Common myeloid progenitor, CD34-positive (primary cell): ENCODE measurements at regions not wholly inside any gene's neighbourhood (a gene's known extent, or its start where the extent isn't known, plus 50 kb on each side); places are given as distances from the start of the nearest gene placed in this dataset.

Experiments
- CTCF ChIA-PET: fragments of 350-600 bp; sonication (Branson Sonifier 250); formaldehyde crosslinking; loops from one replicate; lab custom pipeline; 2021; ENCODE audit warnings: antibody characterized with exemption; lab: Charles Lee
- POLR2A ChIA-PET: fragments of 350-600 bp; sonication (Branson Sonifier 250); formaldehyde crosslinking; loops from one replicate; lab custom pipeline; 2021; ENCODE audit warnings: antibody characterized with exemption; lab: Charles Lee
- DNase-seq, 3 donors: peaks; one replicate each; pipeline versions ENCODE4 v3.0.0 to v3.0.0-alpha.2; 2013
- H3K27ac ChIP-seq, 2 experiments: 1 replicate in 1 of 2; 2 replicates in 1 of 2; pipeline ENCODE4 v1.7.0; 2013; ENCODE audit warnings: inconsistent platforms in 2 of 2, low read length in 2 of 2, mild to moderate bottlenecking in 2 of 2, low read depth in 1 of 2, moderate library complexity in 1 of 2; ENCODE audit not compliant: severe bottlenecking in 2 of 2, insufficient read depth in 1 of 2, poor library complexity in 1 of 2
- H3K27me3 ChIP-seq, 5 experiments: replicated peaks in 2 of 5; 1 replicate in 3 of 5; 2 replicates in 2 of 5; pipeline versions ENCODE4 v1.6.1 to v1.7.0; 2013; ENCODE audit warnings: low read length in 4 of 5, mild to moderate bottlenecking in 2 of 5, moderate library complexity in 2 of 5, inconsistent platforms in 1 of 5; ENCODE audit not compliant: insufficient read depth in 5 of 5, control insufficient read depth in 4 of 5
- H3K36me3 ChIP-seq, 4 experiments: 1 replicate in 2 of 4; 2 replicates in 2 of 4; pipeline versions ENCODE4 v1.6.1 to v1.7.0; 2013; ENCODE audit warnings: low read length in 3 of 4, control low read depth in 1 of 4, mild to moderate bottlenecking in 1 of 4; ENCODE audit not compliant: control insufficient read depth in 4 of 4, insufficient read depth in 4 of 4
- H3K4me1 ChIP-seq, 4 experiments: 1 replicate in 3 of 4; 2 replicates in 1 of 4; pipeline versions ENCODE4 v1.6.1 to v1.7.1; 2013; ENCODE audit warnings: low read length in 3 of 4, mild to moderate bottlenecking in 3 of 4, control low read depth in 1 of 4, inconsistent platforms in 1 of 4, moderate library complexity in 1 of 4; ENCODE audit not compliant: control insufficient read depth in 4 of 4, insufficient read depth in 4 of 4; ENCODE audit errors: control extremely low read depth in 1 of 4
- H3K4me3 ChIP-seq, 7 experiments: 1 replicate in 4 of 7; 2 replicates in 3 of 7; pipeline versions ENCODE4 v1.5.1 to v1.7.0; 2013; ENCODE audit warnings: mild to moderate bottlenecking in 7 of 7, low read length in 6 of 7, moderate library complexity in 6 of 7, inconsistent platforms in 2 of 7, low read depth in 2 of 7, control low read depth in 1 of 7; ENCODE audit not compliant: insufficient read depth in 4 of 7, control insufficient read depth in 1 of 7; ENCODE audit errors: extremely low read depth in 1 of 7
- H3K9me3 ChIP-seq, 5 experiments: 1 replicate in 4 of 5; 2 replicates in 1 of 5; pipeline versions ENCODE4 v1.6.1 to v1.7.1; 2013; ENCODE audit warnings: low read length in 4 of 5, mild to moderate bottlenecking in 2 of 5, inconsistent platforms in 1 of 5, low read depth in 1 of 5, moderate library complexity in 1 of 5; ENCODE audit not compliant: control insufficient read depth in 4 of 5, insufficient read depth in 2 of 5; ENCODE audit errors: control extremely low read depth in 1 of 5
- WGBS: methylation state at CpG from one replicate; pipeline ENCODE4 v1.1.5; 2013; ENCODE audit not compliant: insufficient coverage; 5-methylcytosine and 5-hydroxymethylcytosine counted together

GRCh38 chr10:2660276-2660675 lies 407.1 kb upstream of the PFKP start:
- H3K27ac ChIP-seq, result no peak overlapping the region
- ChIA-PET CTCF (no interaction called here), POLR2A (no interaction called here)
- no peaks in the 10 kb centered on the region for H3K36me3 ChIP-seq
- 85% methylated on average over 9 of the region's 10 CpGs for WGBS
- peaks cover 0 to 2% (median 0%) of the 10 kb centered on the region in 5 experiments for H3K27me3 ChIP-seq
- no peak overlapping the region for H3K4me3 ChIP-seq
- H3K4me1 ChIP-seq, result no peaks in the 10 kb centered on the region
- no peak for DNase-seq
- peaks cover 0 to 2% (median 0%) of the 10 kb centered on the region in 5 experiments for H3K9me3 ChIP-seq

DNA sequence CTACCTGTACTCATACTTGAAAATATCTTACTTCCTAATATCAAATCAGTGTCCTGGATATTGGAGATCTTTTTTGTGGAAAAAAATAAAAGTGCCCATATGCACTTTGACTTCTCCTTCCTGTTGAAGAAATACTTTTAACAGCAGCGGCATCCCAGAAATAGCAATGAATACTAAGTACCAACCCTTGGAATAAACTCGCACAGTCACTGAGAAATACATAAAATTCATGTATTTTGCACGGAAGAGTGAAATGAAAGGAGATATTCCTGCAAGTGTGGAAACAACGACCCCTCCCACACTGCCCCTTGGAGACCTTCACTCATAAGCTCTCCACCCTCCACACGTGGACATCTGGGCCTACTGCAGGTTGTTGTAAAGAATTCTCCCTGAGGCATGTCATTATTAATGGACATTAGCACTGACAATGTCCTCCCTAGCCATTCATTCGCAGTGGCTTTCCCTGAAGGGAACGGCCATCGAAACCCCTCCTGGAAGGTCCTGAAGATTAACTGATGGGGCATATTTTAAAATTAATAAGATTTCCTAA lies 407.6 kb upstream of the PFKP start:
- no peak overlapping the region for H3K27ac ChIP-seq
- no peaks in the 10 kb centered on the region for H3K4me1 ChIP-seq
- 92% methylated on average over 2 of the region's 8 CpGs for WGBS
- ChIA-PET POLR2A (no interaction called here), CTCF (no interaction called here)
- H3K9me3 ChIP-seq, result peaks cover 0 to 2% (median 0%) of the 10 kb centered on the region in 5 experiments
- peaks cover 0 to 2% (median 0%) of the 10 kb centered on the region in 5 experiments for H3K27me3 ChIP-seq
- DNase-seq, result no peak
- no peaks in the 10 kb centered on the region for H3K36me3 ChIP-seq
- H3K4me3 ChIP-seq, result no peak overlapping the region

GRCh38 chr10:2658780-2659179 lies 408.6 kb upstream of the PFKP start:
- Histone ChIP-seq H3K4me3 (no peak overlapping the region), H3K27ac (no peak overlapping the region), H3K4me1 (no peaks in the 10 kb centered on the region), H3K36me3 (no peaks in the 10 kb centered on the region), H3K9me3 (peaks cover 0 to 2% (median 0%) of the 10 kb centered on the region in 5 experiments), H3K27me3 (peaks cover 0 to 2% (median 0%) of the 10 kb centered on the region in 5 experiments)
- DNase-seq, result no peak
- POLR2A ChIA-PET, result no interaction called here
- CTCF ChIA-PET, result no interaction called here
- 86% methylated on average over 3 of the region's 4 CpGs for WGBS

- ChIA-PET POLR2A (no interaction called here), CTCF (no interaction called here)
- Histone ChIP-seq H3K4me1 (no peaks in the 10 kb centered on the region), H3K27me3 (no peaks in the 10 kb centered on the region), H3K4me3 (no peak overlapping the region), H3K36me3 (no peaks in the 10 kb centered on the region), H3K9me3 (peaks cover 0 to 3% (median 0%) of the 10 kb centered on the region in 5 experiments), H3K27ac (no peak overlapping the region)
- WGBS, result 75% methylated on average over 1 of the region's 4 CpGs
- DNase-seq, result no peak
Observed at GRCh38 chr10:2650328-2650727, 417.0 kb upstream of the PFKP start.

DNA sequence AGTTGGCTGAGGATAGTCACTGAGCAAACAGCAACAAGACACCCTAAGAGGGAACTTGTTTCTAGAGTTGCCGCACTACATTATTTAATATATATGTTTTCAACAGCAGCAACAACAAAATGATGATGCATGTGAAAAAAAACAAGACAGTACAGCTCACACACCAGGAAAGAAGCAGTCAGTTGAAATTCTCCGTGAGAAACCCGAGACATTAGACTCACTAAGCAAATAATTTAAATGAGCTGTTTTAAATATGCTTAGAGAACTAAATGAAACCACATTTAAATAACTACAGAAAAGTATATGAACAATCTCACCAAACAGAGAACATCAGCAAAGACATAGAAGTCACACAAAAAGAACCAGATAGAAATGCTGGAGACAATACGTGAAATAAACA lies 426.3 kb upstream of the PFKP start:
- no peak for DNase-seq
- 100% methylated on average over 1 of the region's 4 CpGs for WGBS
- ChIA-PET CTCF (no interaction called here), POLR2A (no interaction called here)
- Histone ChIP-seq H3K27ac (no peak overlapping the region), H3K27me3 (peaks cover 0 to 4% (median 0%) of the 10 kb centered on the region in 5 experiments), H3K4me3 (no peak overlapping the region), H3K36me3 (no peaks in the 10 kb centered on the region), H3K9me3 (no peaks in the 10 kb centered on the region), H3K4me1 (no peaks in the 10 kb centered on the region)

GRCh38 chr10:2633630-2634029 lies 433.7 kb upstream of the PFKP start:
- H3K9me3 ChIP-seq, result no peaks in the 10 kb centered on the region
- no peaks in the 10 kb centered on the region for H3K4me1 ChIP-seq
- no peak overlapping the region for H3K27ac ChIP-seq
- peak in 1 of 3 donors; percentile 0 for DNase-seq
- ChIA-PET POLR2A (no interaction called here), CTCF (no interaction called here)
- WGBS, result 92% methylated on average over 6 of the region's 6 CpGs
- peaks cover 0 to 7% (median 0%) of the 10 kb centered on the region in 5 experiments for H3K27me3 ChIP-seq
- H3K4me3 ChIP-seq, result no peak overlapping the region
- no peaks in the 10 kb centered on the region for H3K36me3 ChIP-seq

GRCh38 chr10:2631557-2632205 lies 435.7 kb upstream of the PFKP start:
- 97% methylated on average over 10 of the region's 11 CpGs for WGBS
- Histone ChIP-seq H3K4me3 (no peak overlapping the region), H3K27ac (no peak overlapping the region), H3K27me3 (peaks cover 0 to 3% (median 0%) of the 10 kb centered on the region in 5 experiments), H3K9me3 (no peaks in the 10 kb centered on the region), H3K4me1 (no peaks in the 10 kb centered on the region), H3K36me3 (no peaks in the 10 kb centered on the region)
- DNase-seq, result no peak
- ChIA-PET POLR2A (no interaction called here), CTCF (no interaction called here)
